Neural cell (in vitro differentiated cells): ENCODE measurements at regions not wholly inside any gene's neighbourhood (a gene's known extent, or its start where the extent isn't known, plus 50 kb on each side); places are given as distances from the start of the nearest gene placed in this dataset.

Experiments used
- MXI1 ChIP-seq: fragments of 450-650 bp; conservative IDR thresholded peaks from 2 replicates; pipeline ENCODE4 v1.6.1; 2014; ENCODE audit warnings: antibody characterized with exemption, mild to moderate bottlenecking; ENCODE audit not compliant: poor library complexity, severe bottlenecking
- REST ChIP-seq: IDR thresholded peaks from 2 replicates; pipeline ENCODE4 v1.6.1; 2012; ENCODE audit warnings: borderline replicate concordance

GRCh38 chr9:120289990-120290975 lies 289.7 kb downstream of the CDK5RAP2 start:
- no peak for TF ChIP-seq MXI1
- no peak for TF ChIP-seq REST
